Neural cell (in vitro differentiated cells): ENCODE measurements at regions not wholly inside any gene's neighbourhood (a gene's known extent, or its start where the extent isn't known, plus 50 kb on each side); places are given as distances from the start of the nearest gene placed in this dataset.

Experiments
- H2AFZ ChIP-seq: fragments of 200-600, 300-800 bp; sonication (generic), shearing (Covaris generic); 2 replicates; pipeline ENCODE4 v1.6.0; 2014; ENCODE audit warnings: low read depth, mild to moderate bottlenecking, antibody characterized with exemption, low read length, moderate library complexity
- H3F3A ChIP-seq: fragments of 200-600 bp; shearing (Covaris generic); 2 replicates; pipeline ENCODE4 v1.6.1; 2016; ENCODE audit warnings: mild to moderate bottlenecking, moderate library complexity, mixed read lengths, antibody characterized with exemption, low read length; ENCODE audit not compliant: insufficient read depth, poor library complexity, severe bottlenecking
- H3K27ac ChIP-seq: fragments of 200-600, 300-800 bp; sonication (generic), shearing (Covaris generic); 2 replicates; pipeline ENCODE4 v1.5.1; 2014; ENCODE audit warnings: mild to moderate bottlenecking, low read length, moderate library complexity
- H3K27me3 ChIP-seq: fragments of 300-800, 200-600 bp; sonication (generic), shearing (Covaris generic); 2 replicates; pipeline ENCODE4 v1.6.0; 2014; ENCODE audit warnings: mild to moderate bottlenecking, low read depth, low read length, moderate library complexity; ENCODE audit not compliant: insufficient read depth
- H3K36me3 ChIP-seq: fragments of 300-800, 200-600 bp; sonication (generic), shearing (Covaris generic); 2 replicates; pipeline ENCODE4 v1.5.1; 2014; ENCODE audit warnings: mild to moderate bottlenecking, antibody characterized with exemption, low read length, moderate library complexity; ENCODE audit not compliant: insufficient read depth
- H3K4me2 ChIP-seq: fragments of 300-800, 200-600 bp; sonication (generic), shearing (Covaris generic); 2 replicates; pipeline ENCODE4 v1.6.0; 2014; ENCODE audit warnings: mild to moderate bottlenecking, low read length
- H3K4me3 ChIP-seq: fragments of 300-800, 200-600 bp; sonication (generic), shearing (Covaris generic); 2 replicates; pipeline ENCODE4 v1.5.1; 2014; ENCODE audit warnings: mild to moderate bottlenecking, low read length, moderate library complexity
- H3K79me2 ChIP-seq: fragments of 200-600 bp; shearing (Covaris generic); replicated peaks from 2 replicates; pipeline ENCODE4 v1.6.0; 2014; ENCODE audit warnings: mild to moderate bottlenecking, low read length, moderate library complexity; ENCODE audit not compliant: insufficient read depth
- H3K9ac ChIP-seq: fragments of 300-800, 200-600 bp; sonication (generic), shearing (Covaris generic); 2 replicates; pipeline ENCODE4 v1.6.1; 2016; ENCODE audit warnings: mild to moderate bottlenecking, low read length, mixed read lengths
- H3K9me2 ChIP-seq: fragments of 200-600 bp; shearing (Covaris generic); 2 replicates; pipeline ENCODE4 v1.6.1; 2016; ENCODE audit warnings: mild to moderate bottlenecking, low read length, mixed read lengths; ENCODE audit not compliant: insufficient read depth
- H3K9me3 ChIP-seq: fragments of 200-600, 300-800 bp; sonication (generic), shearing (Covaris generic); 2 replicates; pipeline ENCODE4 v1.6.1; 2016; ENCODE audit warnings: mild to moderate bottlenecking, mixed run types, low read length, moderate library complexity, mixed read lengths
- H4K20me1 ChIP-seq: fragments of 200-600 bp; shearing (Covaris generic); 2 replicates; pipeline ENCODE4 v1.6.1; 2016; ENCODE audit warnings: mild to moderate bottlenecking, mixed run types; ENCODE audit not compliant: insufficient read depth
- EP300 ChIP-seq: fragments of 450-650 bp; conservative IDR thresholded peaks from 2 replicates; pipeline ENCODE4 v1.6.1; 2014; ENCODE audit warnings: antibody characterized with exemption, mild to moderate bottlenecking, moderate library complexity; ENCODE audit not compliant: poor library complexity, severe bottlenecking
- EZH2 ChIP-seq: fragments of 200-600, 300-800 bp; shearing (Covaris generic), sonication (generic); IDR thresholded peaks from 2 replicates; pipeline ENCODE4 v1.6.1; 2014; ENCODE audit warnings: antibody characterized with exemption, low read length, borderline replicate concordance, mild to moderate bottlenecking; ENCODE audit not compliant: insufficient read depth, poor library complexity, severe bottlenecking
- MXI1 ChIP-seq: fragments of 450-650 bp; conservative IDR thresholded peaks from 2 replicates; pipeline ENCODE4 v1.6.1; 2014; ENCODE audit warnings: antibody characterized with exemption, mild to moderate bottlenecking; ENCODE audit not compliant: poor library complexity, severe bottlenecking
- POLR2AphosphoS5 ChIP-seq: IDR thresholded peaks from 2 replicates; pipeline ENCODE4 v1.6.1; 2012
- RAD21 ChIP-seq: fragments of 450-650 bp; conservative IDR thresholded peaks from 2 replicates; pipeline ENCODE4 v1.6.1; 2014; ENCODE audit warnings: antibody characterized with exemption, mild to moderate bottlenecking, moderate library complexity
- REST ChIP-seq: IDR thresholded peaks from 2 replicates; pipeline ENCODE4 v1.6.1; 2012; ENCODE audit warnings: borderline replicate concordance
- SMC3 ChIP-seq: fragments of 450-650 bp; conservative IDR thresholded peaks from 2 replicates; pipeline ENCODE4 v1.6.1; 2014; ENCODE audit warnings: antibody characterized with exemption, mild to moderate bottlenecking, moderate library complexity; ENCODE audit not compliant: poor library complexity
- TAF1 ChIP-seq: IDR thresholded peaks from 2 replicates; pipeline ENCODE4 v1.6.1; 2012; ENCODE audit warnings: low read depth
- TF ChIP-seq, protein P1 (sequence below): fragments of 450-650 bp; IDR thresholded peaks from 2 replicates; pipeline ENCODE4 v1.5.1; 2014; ENCODE audit warnings: antibody characterized with exemption, mild to moderate bottlenecking, moderate library complexity; ENCODE audit not compliant: poor library complexity, severe bottlenecking

GRCh38 chr9:73611032-73611431 is 459.4 kb downstream of the ANXA1 start:
- H3K36me3 ChIP-seq: no peaks in the 10 kb centered on the region
- no peak overlapping the region for H3K9ac ChIP-seq
- H2AFZ ChIP-seq: no peak overlapping the region
- no peak overlapping the region for H3K4me2 ChIP-seq
- H3K27ac ChIP-seq: no peak overlapping the region
- no peaks in the 10 kb centered on the region for H3K79me2 ChIP-seq
- TF ChIP-seq EZH2: no peak
- no peak for TF ChIP-seq POLR2AphosphoS5
- TF ChIP-seq, protein P1, sequence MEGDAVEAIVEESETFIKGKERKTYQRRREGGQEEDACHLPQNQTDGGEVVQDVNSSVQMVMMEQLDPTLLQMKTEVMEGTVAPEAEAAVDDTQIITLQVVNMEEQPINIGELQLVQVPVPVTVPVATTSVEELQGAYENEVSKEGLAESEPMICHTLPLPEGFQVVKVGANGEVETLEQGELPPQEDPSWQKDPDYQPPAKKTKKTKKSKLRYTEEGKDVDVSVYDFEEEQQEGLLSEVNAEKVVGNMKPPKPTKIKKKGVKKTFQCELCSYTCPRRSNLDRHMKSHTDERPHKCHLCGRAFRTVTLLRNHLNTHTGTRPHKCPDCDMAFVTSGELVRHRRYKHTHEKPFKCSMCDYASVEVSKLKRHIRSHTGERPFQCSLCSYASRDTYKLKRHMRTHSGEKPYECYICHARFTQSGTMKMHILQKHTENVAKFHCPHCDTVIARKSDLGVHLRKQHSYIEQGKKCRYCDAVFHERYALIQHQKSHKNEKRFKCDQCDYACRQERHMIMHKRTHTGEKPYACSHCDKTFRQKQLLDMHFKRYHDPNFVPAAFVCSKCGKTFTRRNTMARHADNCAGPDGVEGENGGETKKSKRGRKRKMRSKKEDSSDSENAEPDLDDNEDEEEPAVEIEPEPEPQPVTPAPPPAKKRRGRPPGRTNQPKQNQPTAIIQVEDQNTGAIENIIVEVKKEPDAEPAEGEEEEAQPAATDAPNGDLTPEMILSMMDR: no peak
- TF ChIP-seq MXI1: no peak
- TF ChIP-seq EP300: no peak
- TF ChIP-seq REST: no peak
- TF ChIP-seq TAF1: no peak
- TF ChIP-seq RAD21: no peak
- no peak for TF ChIP-seq SMC3
- H3K27me3 ChIP-seq: no peaks in the 10 kb centered on the region
- H3K9me3 ChIP-seq: no peaks in the 10 kb centered on the region
- H3K4me3 ChIP-seq: no peak overlapping the region
- no peaks in the 10 kb centered on the region for H3K9me2 ChIP-seq
- no peaks in the 10 kb centered on the region for H3F3A ChIP-seq
- H4K20me1 ChIP-seq: no peaks in the 10 kb centered on the region

- no peak overlapping the region for H3K27ac ChIP-seq
- H3K27me3 ChIP-seq: no peaks in the 10 kb centered on the region
- no peaks in the 10 kb centered on the region for H3K36me3 ChIP-seq
- H3K4me3 ChIP-seq: no peak overlapping the region
- H3F3A ChIP-seq: no peaks in the 10 kb centered on the region
- no peaks in the 10 kb centered on the region for H3K9me2 ChIP-seq
- no peak overlapping the region for H3K4me2 ChIP-seq
- H4K20me1 ChIP-seq: no peaks in the 10 kb centered on the region
- no peaks in the 10 kb centered on the region for H3K9me3 ChIP-seq
- H2AFZ ChIP-seq: no peak overlapping the region
- no peaks in the 10 kb centered on the region for H3K79me2 ChIP-seq
- TF ChIP-seq POLR2AphosphoS5 (no peak), TAF1 (no peak), EP300 (no peak), MXI1 (no peak), SMC3 (no peak), RAD21 (no peak), EZH2 (no peak), REST (no peak)
- TF ChIP-seq, protein P1: no peak
- no peak overlapping the region for H3K9ac ChIP-seq
Observed at GRCh38 chr9:73613092-73613701, 461.5 kb downstream of the ANXA1 start.
